ENCODE measurements at regions not wholly inside any gene's neighbourhood (a gene's known extent, or its start where the extent isn't known, plus 50 kb on each side); places are given as distances from the start of the nearest gene placed in this dataset.

DNA sequence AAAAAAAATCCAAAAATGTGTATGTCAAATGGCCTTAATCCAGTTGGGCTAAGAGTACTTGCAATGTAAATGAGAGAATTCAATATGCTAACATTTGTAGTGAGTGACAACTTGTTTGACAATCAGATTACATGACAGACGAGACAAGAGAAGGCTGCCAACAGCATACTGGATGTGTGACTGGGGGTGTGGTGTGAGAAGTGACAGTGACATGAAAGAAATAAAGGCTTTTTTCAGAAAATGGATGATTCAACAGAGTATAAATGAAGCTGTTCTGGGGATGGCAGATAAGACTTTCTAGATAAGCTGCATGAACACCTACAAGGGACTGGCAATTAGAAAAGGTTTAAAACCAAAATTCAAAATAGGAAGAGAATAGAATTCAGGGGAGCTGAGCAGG lies 143.4 kb downstream of the CENPC start:
- TF ChIP-seq POLR2AphosphoS5 (IDR thresholded peaks at IDR 0.05; ENCODE audit: insufficient read depth, low read depth, low read length) (no peak), EZH2 (IDR thresholded peaks at IDR 0.05; ENCODE audit: borderline replicate concordance, low read depth, low read length, severe bottlenecking) (no peak)
- TF ChIP-seq, protein P1, sequence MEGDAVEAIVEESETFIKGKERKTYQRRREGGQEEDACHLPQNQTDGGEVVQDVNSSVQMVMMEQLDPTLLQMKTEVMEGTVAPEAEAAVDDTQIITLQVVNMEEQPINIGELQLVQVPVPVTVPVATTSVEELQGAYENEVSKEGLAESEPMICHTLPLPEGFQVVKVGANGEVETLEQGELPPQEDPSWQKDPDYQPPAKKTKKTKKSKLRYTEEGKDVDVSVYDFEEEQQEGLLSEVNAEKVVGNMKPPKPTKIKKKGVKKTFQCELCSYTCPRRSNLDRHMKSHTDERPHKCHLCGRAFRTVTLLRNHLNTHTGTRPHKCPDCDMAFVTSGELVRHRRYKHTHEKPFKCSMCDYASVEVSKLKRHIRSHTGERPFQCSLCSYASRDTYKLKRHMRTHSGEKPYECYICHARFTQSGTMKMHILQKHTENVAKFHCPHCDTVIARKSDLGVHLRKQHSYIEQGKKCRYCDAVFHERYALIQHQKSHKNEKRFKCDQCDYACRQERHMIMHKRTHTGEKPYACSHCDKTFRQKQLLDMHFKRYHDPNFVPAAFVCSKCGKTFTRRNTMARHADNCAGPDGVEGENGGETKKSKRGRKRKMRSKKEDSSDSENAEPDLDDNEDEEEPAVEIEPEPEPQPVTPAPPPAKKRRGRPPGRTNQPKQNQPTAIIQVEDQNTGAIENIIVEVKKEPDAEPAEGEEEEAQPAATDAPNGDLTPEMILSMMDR (IDR thresholded peaks at IDR 0.05; ENCODE audit: extremely low read depth in 1 of 2, insufficient read depth in 1 of 2, low read depth in 1 of 2, low read length in 2 of 2), result no peak

Data from endothelial cell of umbilical vein (primary cell).